ENCODE measurements at regions not wholly inside any gene's neighbourhood (a gene's known extent, or its start where the extent isn't known, plus 50 kb on each side); places are given as distances from the start of the nearest gene placed in this dataset.

- Histone ChIP-seq H4K20me1 (ENCODE audit: insufficient read depth, poor library complexity, severe bottlenecking) (no peaks in the 10 kb centered on the region), H3K4me3 (no peak overlapping the region), H3K9me2 (replicated peaks; ENCODE audit: insufficient read depth) (no peaks in the 10 kb centered on the region), H3K4me1 (ENCODE audit: insufficient read depth) (no peaks in the 10 kb centered on the region), H3K27ac (no peak overlapping the region), H3K36me3 (replicated peaks; ENCODE audit: insufficient read depth, low read depth) (no peaks in the 10 kb centered on the region), H3K9me3 (ENCODE audit: low read depth) (peaks cover 10% of the 10 kb centered on the region), H3K79me2 (no peaks in the 10 kb centered on the region), H2AFZ (no peak overlapping the region), H3K4me2 (no peak overlapping the region), H3K27me3 (no peaks in the 10 kb centered on the region)
- WGBS (ENCODE audit: low lambda C conversion rate, missing lambda C conversion rate), result 92% methylated on average over 5 of the region's 5 CpGs
- no peak for DNase-seq (ENCODE audit: low spot score)
- TF ChIP-seq EZH2 (IDR thresholded peaks at IDR 0.05; ENCODE audit: borderline replicate concordance) (no peak), EZH2phosphoT487 (IDR thresholded peaks at IDR 0.05; ENCODE audit: low read depth, severe bottlenecking, unreplicated experiment) (no peak)
- TF ChIP-seq, protein P1, sequence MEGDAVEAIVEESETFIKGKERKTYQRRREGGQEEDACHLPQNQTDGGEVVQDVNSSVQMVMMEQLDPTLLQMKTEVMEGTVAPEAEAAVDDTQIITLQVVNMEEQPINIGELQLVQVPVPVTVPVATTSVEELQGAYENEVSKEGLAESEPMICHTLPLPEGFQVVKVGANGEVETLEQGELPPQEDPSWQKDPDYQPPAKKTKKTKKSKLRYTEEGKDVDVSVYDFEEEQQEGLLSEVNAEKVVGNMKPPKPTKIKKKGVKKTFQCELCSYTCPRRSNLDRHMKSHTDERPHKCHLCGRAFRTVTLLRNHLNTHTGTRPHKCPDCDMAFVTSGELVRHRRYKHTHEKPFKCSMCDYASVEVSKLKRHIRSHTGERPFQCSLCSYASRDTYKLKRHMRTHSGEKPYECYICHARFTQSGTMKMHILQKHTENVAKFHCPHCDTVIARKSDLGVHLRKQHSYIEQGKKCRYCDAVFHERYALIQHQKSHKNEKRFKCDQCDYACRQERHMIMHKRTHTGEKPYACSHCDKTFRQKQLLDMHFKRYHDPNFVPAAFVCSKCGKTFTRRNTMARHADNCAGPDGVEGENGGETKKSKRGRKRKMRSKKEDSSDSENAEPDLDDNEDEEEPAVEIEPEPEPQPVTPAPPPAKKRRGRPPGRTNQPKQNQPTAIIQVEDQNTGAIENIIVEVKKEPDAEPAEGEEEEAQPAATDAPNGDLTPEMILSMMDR (IDR thresholded peaks at IDR 0.05; ENCODE audit: poor library complexity), result no peak
These were observed 563.0 kb downstream of the SI start for GRCh38 chr3:164515256-164515655.

- Histone ChIP-seq H3K27ac (no peak overlapping the region), H3K4me1 (ENCODE audit: insufficient read depth) (no peaks in the 10 kb centered on the region), H3K36me3 (replicated peaks; ENCODE audit: insufficient read depth, low read depth) (no peaks in the 10 kb centered on the region), H3K9me2 (replicated peaks; ENCODE audit: insufficient read depth) (no peaks in the 10 kb centered on the region), H3K4me2 (no peak overlapping the region), H3K27me3 (no peaks in the 10 kb centered on the region), H3K4me3 (no peak overlapping the region), H2AFZ (no peak overlapping the region), H3K9me3 (ENCODE audit: low read depth) (peaks cover 10% of the 10 kb centered on the region), H3K79me2 (no peaks in the 10 kb centered on the region), H4K20me1 (ENCODE audit: insufficient read depth, poor library complexity, severe bottlenecking) (no peaks in the 10 kb centered on the region)
- WGBS (ENCODE audit: low lambda C conversion rate, missing lambda C conversion rate), result 97% methylated on average over 6 of the region's 6 CpGs
- DNase-seq (ENCODE audit: low spot score), result no peak
- TF ChIP-seq EZH2 (IDR thresholded peaks at IDR 0.05; ENCODE audit: borderline replicate concordance) (no peak), EZH2phosphoT487 (IDR thresholded peaks at IDR 0.05; ENCODE audit: low read depth, severe bottlenecking, unreplicated experiment) (no peak)
- TF ChIP-seq, protein P1 (IDR thresholded peaks at IDR 0.05; ENCODE audit: poor library complexity), result no peak
These were observed 563.7 kb downstream of the SI start for GRCh38 chr3:164514576-164514975.

GRCh38 chr3:164507886-164508285 is 570.4 kb downstream of the SI start:
- Histone ChIP-seq H3K4me3 (no peak overlapping the region), H3K27me3 (no peaks in the 10 kb centered on the region), H3K4me2 (no peak overlapping the region), H3K4me1 (ENCODE audit: insufficient read depth) (no peaks in the 10 kb centered on the region), H3K79me2 (no peaks in the 10 kb centered on the region), H4K20me1 (ENCODE audit: insufficient read depth, poor library complexity, severe bottlenecking) (no peaks in the 10 kb centered on the region), H3K36me3 (replicated peaks; ENCODE audit: insufficient read depth, low read depth) (no peaks in the 10 kb centered on the region), H3K9me3 (ENCODE audit: low read depth) (no peaks in the 10 kb centered on the region), H2AFZ (no peak overlapping the region), H3K27ac (no peak overlapping the region), H3K9me2 (replicated peaks; ENCODE audit: insufficient read depth) (no peaks in the 10 kb centered on the region)
- TF ChIP-seq EZH2phosphoT487 (IDR thresholded peaks at IDR 0.05; ENCODE audit: low read depth, severe bottlenecking, unreplicated experiment), result no peak
- TF ChIP-seq EZH2 (IDR thresholded peaks at IDR 0.05; ENCODE audit: borderline replicate concordance), result no peak
- TF ChIP-seq, protein P1 (IDR thresholded peaks at IDR 0.05; ENCODE audit: poor library complexity), result no peak
- no peak for DNase-seq (ENCODE audit: low spot score)

GRCh38 chr3:164498917-164499316 is 579.4 kb downstream of the SI start:
- Histone ChIP-seq H3K4me2 (peak overlapping the region; percentile 34), H3K36me3 (replicated peaks; ENCODE audit: insufficient read depth, low read depth) (no peaks in the 10 kb centered on the region), H4K20me1 (ENCODE audit: insufficient read depth, poor library complexity, severe bottlenecking) (no peaks in the 10 kb centered on the region), H3K9me2 (replicated peaks; ENCODE audit: insufficient read depth) (no peaks in the 10 kb centered on the region), H3K79me2 (no peaks in the 10 kb centered on the region), H3K27ac (peak overlapping the region; percentile 52), H3K4me1 (ENCODE audit: insufficient read depth) (no peaks in the 10 kb centered on the region), H3K27me3 (no peaks in the 10 kb centered on the region), H3K9me3 (ENCODE audit: low read depth) (no peaks in the 10 kb centered on the region), H3K4me3 (no peak overlapping the region), H2AFZ (no peak overlapping the region)
- peak; percentile 27 for DNase-seq (ENCODE audit: low spot score)
- TF ChIP-seq EZH2phosphoT487 (IDR thresholded peaks at IDR 0.05; ENCODE audit: low read depth, severe bottlenecking, unreplicated experiment) (no peak), EZH2 (IDR thresholded peaks at IDR 0.05; ENCODE audit: borderline replicate concordance) (no peak)
- TF ChIP-seq, protein P1 (IDR thresholded peaks at IDR 0.05; ENCODE audit: poor library complexity), result no peak

Data from hepatocyte (in vitro differentiated cells).